ENCODE measurements at regions not wholly inside any gene's neighbourhood (a gene's known extent, or its start where the extent isn't known, plus 50 kb on each side); places are given as distances from the start of the nearest gene placed in this dataset.

DNA sequence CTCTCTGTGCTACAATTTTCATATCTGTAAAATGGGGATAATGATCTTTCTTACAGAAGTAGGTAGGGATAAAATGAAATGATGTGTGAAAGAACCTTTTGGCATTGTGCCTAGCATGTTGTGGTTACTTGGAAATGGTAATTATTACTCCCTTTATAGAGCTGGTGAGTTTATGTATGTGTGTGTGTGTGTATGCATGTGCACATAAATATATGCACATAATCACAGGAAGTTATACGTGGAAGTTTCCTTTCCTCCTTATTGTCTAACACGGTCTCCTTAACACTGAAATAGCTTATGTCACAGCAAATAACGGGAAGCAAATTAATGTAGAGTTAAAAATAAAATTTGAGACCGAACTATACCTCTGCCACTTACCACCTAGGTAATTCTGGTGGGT lies 163.7 kb upstream of the ZBED5 start:
- WGBS = 74% methylated on average over 4 of the region's 4 CpGs
- H3K27ac ChIP-seq (ENCODE audit: low read depth in 1 of 2, low read length in 1 of 2) = no peak overlapping the region

DNA sequence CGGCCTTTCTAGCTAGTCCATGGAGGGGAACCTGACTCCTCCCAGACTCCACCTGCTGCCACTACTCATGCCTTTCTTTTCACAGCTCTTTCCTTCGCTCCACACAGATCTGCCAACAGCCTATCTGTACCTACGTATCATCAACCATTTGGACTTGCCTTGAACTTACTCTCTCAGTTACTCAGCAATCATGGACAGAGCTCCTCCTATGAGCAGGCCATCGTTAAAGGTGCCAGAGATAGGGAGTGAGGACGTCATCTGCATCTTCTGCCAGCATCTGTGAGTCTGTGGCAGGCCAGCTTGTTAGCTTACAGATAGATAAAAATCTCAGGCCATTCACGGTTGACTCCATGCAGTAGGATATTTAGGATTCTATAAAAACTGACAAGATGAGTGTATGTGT lies 162.9 kb upstream of the ZBED5 start:
- no peak for DNase-seq (ENCODE audit: low read depth in 6 of 9, low spot score in 9 of 9)
- no peak overlapping the region for H3K4me3 ChIP-seq (ENCODE audit: low read length in 2 of 2)
- 83% methylated on average over 6 of the region's 6 CpGs for WGBS
- H3K4me1 ChIP-seq (ENCODE audit: control insufficient read depth in 2 of 2, insufficient read depth in 2 of 2, low read length in 2 of 2) = no peaks in the 10 kb centered on the region
- no peaks in the 10 kb centered on the region for H3K9me3 ChIP-seq (ENCODE audit: control insufficient read depth in 2 of 2, insufficient read depth in 1 of 2, low read length in 1 of 2)
- H3K27me3 ChIP-seq (ENCODE audit: control insufficient read depth in 2 of 2, insufficient read depth in 1 of 2, low read length in 1 of 2) = no peaks in the 10 kb centered on the region
- no peaks in the 10 kb centered on the region for H3K36me3 ChIP-seq (ENCODE audit: control insufficient read depth in 2 of 2, insufficient read depth in 2 of 2, low read length in 1 of 2)
- no peak overlapping the region for H3K27ac ChIP-seq (ENCODE audit: low read depth in 1 of 2, low read length in 1 of 2)

More for the DNA sequence above, 163.7 kb upstream of the ZBED5 start:
- no peak overlapping the region for H3K4me3 ChIP-seq (ENCODE audit: low read length in 2 of 2)
- DNase-seq (ENCODE audit: low read depth in 6 of 9, low spot score in 9 of 9) = no peak
- no peaks in the 10 kb centered on the region for H3K27me3 ChIP-seq (ENCODE audit: control insufficient read depth in 2 of 2, insufficient read depth in 1 of 2, low read length in 1 of 2)
- H3K36me3 ChIP-seq (ENCODE audit: control insufficient read depth in 2 of 2, insufficient read depth in 2 of 2, low read length in 1 of 2) = no peaks in the 10 kb centered on the region
- H3K4me1 ChIP-seq (ENCODE audit: control insufficient read depth in 2 of 2, insufficient read depth in 2 of 2, low read length in 2 of 2) = no peaks in the 10 kb centered on the region
- H3K9me3 ChIP-seq (ENCODE audit: control insufficient read depth in 2 of 2, insufficient read depth in 1 of 2, low read length in 1 of 2) = no peaks in the 10 kb centered on the region

DNA sequence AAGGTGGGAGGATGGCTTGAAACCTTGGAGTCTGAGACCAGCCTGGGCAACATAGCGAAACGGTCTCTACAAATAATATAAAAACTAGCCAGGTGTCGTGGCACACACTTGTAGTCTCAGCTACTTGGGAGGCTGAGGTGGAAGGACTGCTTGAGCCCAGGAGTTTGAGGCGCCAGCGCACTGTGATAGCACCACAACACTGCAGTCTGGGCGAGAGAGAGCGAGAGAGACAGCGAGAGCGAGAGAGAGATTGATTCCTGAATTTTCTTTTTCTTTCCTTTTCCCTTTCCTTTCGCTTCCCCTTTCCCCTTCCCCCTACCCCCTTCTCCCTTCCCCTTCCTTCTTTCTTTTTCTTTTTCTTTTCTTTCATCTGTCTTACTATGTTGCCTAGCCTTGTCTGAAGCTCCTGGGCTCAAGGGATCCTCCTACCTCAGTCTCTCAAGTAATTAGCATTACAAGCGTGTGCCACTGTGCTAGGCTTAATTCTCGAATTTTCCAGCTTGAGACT lies 162.4 kb upstream of the ZBED5 start:
- no peak for DNase-seq (ENCODE audit: low read depth in 6 of 9, low spot score in 9 of 9)
- no peaks in the 10 kb centered on the region for H3K9me3 ChIP-seq (ENCODE audit: control insufficient read depth in 2 of 2, insufficient read depth in 1 of 2, low read length in 1 of 2)
- 97% methylated on average over 12 of the region's 12 CpGs for WGBS
- H3K36me3 ChIP-seq (ENCODE audit: control insufficient read depth in 2 of 2, insufficient read depth in 2 of 2, low read length in 1 of 2) = no peaks in the 10 kb centered on the region
- no peaks in the 10 kb centered on the region for H3K4me1 ChIP-seq (ENCODE audit: control insufficient read depth in 2 of 2, insufficient read depth in 2 of 2, low read length in 2 of 2)
- H3K27me3 ChIP-seq (ENCODE audit: control insufficient read depth in 2 of 2, insufficient read depth in 1 of 2, low read length in 1 of 2) = no peaks in the 10 kb centered on the region
- no peak overlapping the region for H3K27ac ChIP-seq (ENCODE audit: low read depth in 1 of 2, low read length in 1 of 2)
- H3K4me3 ChIP-seq (ENCODE audit: low read length in 2 of 2) = no peak overlapping the region

DNA sequence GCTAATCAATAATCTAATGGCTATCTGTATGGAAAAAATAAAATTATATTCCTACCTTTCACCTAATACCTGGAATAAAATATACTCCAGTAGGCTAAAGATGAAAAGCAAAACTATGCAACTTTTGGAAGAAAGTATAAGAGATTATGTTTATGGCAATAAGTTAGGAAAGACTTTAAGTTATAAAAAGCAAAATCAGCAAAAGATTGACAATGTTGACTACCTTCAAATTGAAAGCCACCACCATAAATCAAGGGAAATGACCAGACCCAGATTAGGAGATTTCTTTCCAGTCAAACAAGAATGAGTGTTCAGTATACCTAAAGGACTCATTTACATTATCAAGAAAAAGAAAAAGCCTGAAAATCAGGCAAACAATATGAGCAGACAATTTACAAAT lies 159.1 kb upstream of the ZBED5 start:
- Histone ChIP-seq H3K4me1 (ENCODE audit: control insufficient read depth in 2 of 2, insufficient read depth in 2 of 2, low read length in 2 of 2) (no peaks in the 10 kb centered on the region), H3K27ac (ENCODE audit: low read depth in 1 of 2, low read length in 1 of 2) (no peak overlapping the region), H3K4me3 (ENCODE audit: low read length in 2 of 2) (no peak overlapping the region), H3K36me3 (ENCODE audit: control insufficient read depth in 2 of 2, insufficient read depth in 2 of 2, low read length in 1 of 2) (no peaks in the 10 kb centered on the region), H3K27me3 (ENCODE audit: control insufficient read depth in 2 of 2, insufficient read depth in 1 of 2, low read length in 1 of 2) (no peaks in the 10 kb centered on the region), H3K9me3 (ENCODE audit: control insufficient read depth in 2 of 2, insufficient read depth in 1 of 2, low read length in 1 of 2) (no peaks in the 10 kb centered on the region)
- DNase-seq (ENCODE audit: low read depth in 6 of 9, low spot score in 9 of 9) = no peak

DNA sequence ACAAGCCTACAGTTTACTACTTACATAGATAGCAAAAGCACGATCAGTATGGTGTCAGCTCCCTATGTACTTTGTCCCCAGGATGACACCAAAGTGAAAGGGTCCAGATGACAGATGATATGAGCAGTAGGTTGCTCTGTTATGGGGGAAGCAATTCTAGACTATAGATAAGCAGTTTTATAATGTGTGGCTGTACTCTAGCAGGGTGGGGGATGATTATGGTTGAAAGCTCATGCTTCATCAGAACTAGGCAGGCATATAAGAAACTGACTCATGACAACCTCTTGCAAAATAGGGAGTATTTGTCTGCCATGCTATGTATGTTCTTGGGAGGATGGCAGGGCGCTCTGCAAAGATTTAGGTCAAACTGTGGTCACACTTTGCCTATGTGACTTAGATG lies 158.2 kb upstream of the ZBED5 start:
- H3K36me3 ChIP-seq (ENCODE audit: control insufficient read depth in 2 of 2, insufficient read depth in 2 of 2, low read length in 1 of 2) = no peaks in the 10 kb centered on the region
- H3K9me3 ChIP-seq (ENCODE audit: control insufficient read depth in 2 of 2, insufficient read depth in 1 of 2, low read length in 1 of 2) = no peaks in the 10 kb centered on the region
- peaks cover 0 to under 1% of the 10 kb centered on the region in 2 donors for H3K27me3 ChIP-seq (ENCODE audit: control insufficient read depth in 2 of 2, insufficient read depth in 1 of 2, low read length in 1 of 2)
- no peak overlapping the region for H3K27ac ChIP-seq (ENCODE audit: low read depth in 1 of 2, low read length in 1 of 2)
- no peak overlapping the region for H3K4me3 ChIP-seq (ENCODE audit: low read length in 2 of 2)
- 93% methylated on average over 2 of the region's 2 CpGs for WGBS
- no peaks in the 10 kb centered on the region for H3K4me1 ChIP-seq (ENCODE audit: control insufficient read depth in 2 of 2, insufficient read depth in 2 of 2, low read length in 2 of 2)
- no peak for DNase-seq (ENCODE audit: low read depth in 6 of 9, low spot score in 9 of 9)

DNA sequence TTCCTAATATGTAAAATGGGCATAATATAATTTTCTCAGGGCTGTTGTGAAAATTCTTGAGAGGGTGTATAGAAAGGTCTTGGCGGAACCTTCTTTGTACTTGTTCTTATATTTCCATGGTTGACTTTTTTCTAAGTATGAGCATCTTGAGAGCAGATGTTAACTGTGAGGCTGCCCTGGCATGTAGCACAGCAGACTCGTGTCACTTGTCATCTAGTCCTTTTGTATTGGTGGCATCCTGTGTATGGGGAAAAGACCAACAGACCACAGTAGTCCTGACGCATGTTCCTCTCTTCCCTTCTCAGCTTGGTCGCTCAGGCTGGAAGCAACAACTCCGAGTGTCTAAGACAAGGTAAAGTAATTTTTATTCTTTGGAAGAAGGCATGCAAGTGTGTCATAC lies 153.8 kb upstream of the ZBED5 start:
- WGBS = 93% methylated on average over 5 of the region's 5 CpGs
- Histone ChIP-seq H3K9me3 (ENCODE audit: control insufficient read depth in 2 of 2, insufficient read depth in 1 of 2, low read length in 1 of 2) (no peaks in the 10 kb centered on the region), H3K4me3 (ENCODE audit: low read length in 2 of 2) (no peak overlapping the region), H3K36me3 (ENCODE audit: control insufficient read depth in 2 of 2, insufficient read depth in 2 of 2, low read length in 1 of 2) (no peaks in the 10 kb centered on the region), H3K27me3 (ENCODE audit: control insufficient read depth in 2 of 2, insufficient read depth in 1 of 2, low read length in 1 of 2) (peaks cover 0 to 9% of the 10 kb centered on the region in 2 donors), H3K4me1 (ENCODE audit: control insufficient read depth in 2 of 2, insufficient read depth in 2 of 2, low read length in 2 of 2) (no peaks in the 10 kb centered on the region), H3K27ac (ENCODE audit: low read depth in 1 of 2, low read length in 1 of 2) (no peak overlapping the region)
- DNase-seq (ENCODE audit: low read depth in 6 of 9, low spot score in 9 of 9) = no peak

DNA sequence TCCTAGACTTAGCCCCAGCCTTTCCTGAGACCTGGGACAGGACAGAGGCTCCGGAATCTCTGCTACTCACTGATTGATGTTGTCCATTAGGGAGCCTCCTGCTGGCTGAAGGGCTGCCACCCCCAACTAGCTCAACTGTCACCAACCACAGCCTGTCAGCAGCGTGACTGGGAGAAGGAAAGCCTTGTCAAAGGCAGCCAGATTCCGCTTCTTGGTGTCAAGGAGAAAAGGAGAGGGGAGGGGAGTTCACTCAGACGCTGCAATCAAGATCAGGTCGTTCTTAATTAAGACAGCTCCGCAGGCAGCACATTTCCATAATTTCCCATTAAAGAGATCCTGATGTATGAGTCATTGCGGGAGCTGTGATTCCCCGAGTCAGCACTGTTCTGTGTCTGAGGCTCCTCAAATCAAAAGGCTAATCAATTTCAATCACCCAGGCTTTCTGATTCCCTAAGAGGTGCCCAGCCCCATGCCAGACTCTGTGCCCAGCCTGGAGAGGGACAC lies 152.8 kb upstream of the ZBED5 start:
- H3K4me3 ChIP-seq (ENCODE audit: low read length in 2 of 2) = no peak overlapping the region
- H3K4me1 ChIP-seq (ENCODE audit: control insufficient read depth in 2 of 2, insufficient read depth in 2 of 2, low read length in 2 of 2) = no peaks in the 10 kb centered on the region
- H3K9me3 ChIP-seq (ENCODE audit: control insufficient read depth in 2 of 2, insufficient read depth in 1 of 2, low read length in 1 of 2) = no peaks in the 10 kb centered on the region
- peaks cover 0 to 9% of the 10 kb centered on the region in 2 donors for H3K27me3 ChIP-seq (ENCODE audit: control insufficient read depth in 2 of 2, insufficient read depth in 1 of 2, low read length in 1 of 2)
- no peak overlapping the region for H3K27ac ChIP-seq (ENCODE audit: low read depth in 1 of 2, low read length in 1 of 2)
- DNase-seq (ENCODE audit: low read depth in 6 of 9, low spot score in 9 of 9) = no peak
- 31% methylated on average over 7 of the region's 8 CpGs for WGBS
- no peaks in the 10 kb centered on the region for H3K36me3 ChIP-seq (ENCODE audit: control insufficient read depth in 2 of 2, insufficient read depth in 2 of 2, low read length in 1 of 2)

DNA sequence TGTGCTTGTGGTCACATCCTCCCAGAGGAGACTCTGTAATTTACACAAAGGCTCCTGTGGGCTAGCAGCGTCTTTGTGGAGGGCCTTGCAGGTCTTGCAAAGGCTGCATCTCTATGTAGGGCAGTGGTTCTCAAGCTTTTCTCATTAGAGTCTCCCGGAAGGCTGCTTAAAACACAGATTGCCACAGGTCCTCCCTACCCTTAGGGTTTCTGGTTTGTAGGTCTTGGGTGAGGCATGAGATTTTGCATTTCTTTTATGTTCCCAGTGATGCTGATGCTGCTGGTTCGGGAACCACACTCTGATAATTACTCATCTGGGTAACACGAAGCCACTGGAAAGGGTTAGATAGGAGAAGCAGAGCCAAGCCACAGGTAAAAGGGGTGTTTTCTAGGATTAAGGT lies 151.3 kb upstream of the ZBED5 start:
- WGBS = 70% methylated on average over 4 of the region's 4 CpGs
- DNase-seq (ENCODE audit: low read depth in 6 of 9, low spot score in 9 of 9) = no peak
- Histone ChIP-seq H3K27ac (ENCODE audit: low read depth in 1 of 2, low read length in 1 of 2) (no peak overlapping the region), H3K9me3 (ENCODE audit: control insufficient read depth in 2 of 2, insufficient read depth in 1 of 2, low read length in 1 of 2) (no peaks in the 10 kb centered on the region), H3K4me3 (ENCODE audit: low read length in 2 of 2) (no peak overlapping the region), H3K27me3 (ENCODE audit: control insufficient read depth in 2 of 2, insufficient read depth in 1 of 2, low read length in 1 of 2) (peaks cover 0 to 9% of the 10 kb centered on the region in 2 donors), H3K4me1 (ENCODE audit: control insufficient read depth in 2 of 2, insufficient read depth in 2 of 2, low read length in 2 of 2) (no peaks in the 10 kb centered on the region), H3K36me3 (ENCODE audit: control insufficient read depth in 2 of 2, insufficient read depth in 2 of 2, low read length in 1 of 2) (no peaks in the 10 kb centered on the region)

DNA sequence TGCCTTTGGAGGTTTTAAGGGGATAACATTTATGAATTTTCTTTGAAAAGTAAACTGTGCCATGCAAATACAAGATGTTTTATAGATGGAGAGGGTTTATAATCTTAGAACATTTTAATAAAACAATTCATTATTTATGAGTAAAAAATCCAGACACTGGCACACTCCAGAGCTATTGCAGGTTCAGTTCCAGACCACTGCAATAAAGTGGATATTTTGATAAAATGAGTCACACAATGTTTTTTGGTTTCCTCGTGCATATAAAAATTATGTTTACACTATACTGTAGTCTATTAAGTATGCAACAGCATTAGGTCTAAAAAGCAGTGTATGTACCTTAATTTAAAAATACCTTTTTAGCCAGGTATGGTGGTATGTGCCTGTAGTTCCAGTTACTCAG lies 146.2 kb upstream of the ZBED5 start:
- Histone ChIP-seq H3K27ac (ENCODE audit: low read depth in 1 of 2, low read length in 1 of 2) (no peak overlapping the region), H3K36me3 (ENCODE audit: control insufficient read depth in 2 of 2, insufficient read depth in 2 of 2, low read length in 1 of 2) (no peaks in the 10 kb centered on the region), H3K27me3 (ENCODE audit: control insufficient read depth in 2 of 2, insufficient read depth in 1 of 2, low read length in 1 of 2) (no peaks in the 10 kb centered on the region), H3K4me3 (ENCODE audit: low read length in 2 of 2) (no peak overlapping the region), H3K9me3 (ENCODE audit: control insufficient read depth in 2 of 2, insufficient read depth in 1 of 2, low read length in 1 of 2) (no peaks in the 10 kb centered on the region), H3K4me1 (ENCODE audit: control insufficient read depth in 2 of 2, insufficient read depth in 2 of 2, low read length in 2 of 2) (no peaks in the 10 kb centered on the region)
- DNase-seq (ENCODE audit: low read depth in 6 of 9, low spot score in 9 of 9) = no peak
- WGBS = 60% methylated on average over 1 of the region's 1 CpG

DNA sequence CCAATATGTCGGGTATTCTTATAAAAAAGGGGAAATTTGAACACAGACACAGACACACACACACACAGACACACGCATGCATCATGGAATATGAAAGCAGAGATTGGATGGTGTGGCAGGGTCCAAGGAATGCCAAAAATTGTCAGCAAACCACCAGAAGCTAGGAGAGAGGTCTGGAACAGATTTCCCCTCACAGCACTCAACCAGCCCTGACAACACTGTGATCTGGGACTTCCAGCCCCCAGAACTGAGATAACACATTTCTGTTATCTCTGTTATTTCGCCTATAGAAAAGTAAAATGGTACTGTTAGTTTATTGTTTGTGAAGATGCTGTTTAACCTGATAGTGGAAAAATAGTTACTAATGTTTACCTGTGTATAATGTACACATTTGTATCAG lies 145.4 kb upstream of the ZBED5 start:
- no peak for DNase-seq (ENCODE audit: low read depth in 6 of 9, low spot score in 9 of 9)
- Histone ChIP-seq H3K9me3 (ENCODE audit: control insufficient read depth in 2 of 2, insufficient read depth in 1 of 2, low read length in 1 of 2) (no peaks in the 10 kb centered on the region), H3K27ac (ENCODE audit: low read depth in 1 of 2, low read length in 1 of 2) (no peak overlapping the region), H3K4me3 (ENCODE audit: low read length in 2 of 2) (no peak overlapping the region), H3K27me3 (ENCODE audit: control insufficient read depth in 2 of 2, insufficient read depth in 1 of 2, low read length in 1 of 2) (no peaks in the 10 kb centered on the region), H3K4me1 (ENCODE audit: control insufficient read depth in 2 of 2, insufficient read depth in 2 of 2, low read length in 2 of 2) (no peaks in the 10 kb centered on the region), H3K36me3 (ENCODE audit: control insufficient read depth in 2 of 2, insufficient read depth in 2 of 2, low read length in 1 of 2) (no peaks in the 10 kb centered on the region)
- whole genome bisulfite sequencing = 85% methylated on average over 3 of the region's 3 CpGs

Measured in thymus (tissue), 11 donors.